Endometrium (tissue), 2 donors: ENCODE measurements at regions not wholly inside any gene's neighbourhood (a gene's known extent, or its start where the extent isn't known, plus 50 kb on each side); places are given as distances from the start of the nearest gene placed in this dataset.
A peak's percentile ranks its signal among the peaks of the same experiment; 100 is the strongest.

Experiments
- FAIRE-seq: peaks from 2 replicates; lab custom pipeline; 2012; peaks lifted over from hg19 to GRCh38; lab: Jason Lieb, UNC
- donor health status: control.
- donor health status: control.

- no peak for FAIRE-seq
These were observed 117.6 kb upstream of the PIEZO2 start for GRCh38 chr18:11266781-11267480.

- FAIRE-seq = no peak
These were observed 112.1 kb upstream of the PIEZO2 start for GRCh38 chr18:11261486-11261885.

- FAIRE-seq = no peak
These were observed 111.6 kb upstream of the PIEZO2 start for GRCh38 chr18:11260961-11261461.

- no peak for FAIRE-seq
These were observed 110.2 kb upstream of the PIEZO2 start for GRCh38 chr18:11259469-11260150.

- FAIRE-seq = peak; percentile 55
These were observed 108.8 kb upstream of the PIEZO2 start for GRCh38 chr18:11258039-11258610.

GRCh38 chr18:11256251-11256650 is 106.9 kb upstream of the PIEZO2 start:
- no peak for FAIRE-seq

GRCh38 chr18:11251891-11252270 is 102.5 kb upstream of the PIEZO2 start:
- FAIRE-seq = no peak

GRCh38 chr18:11251229-11251890 is 102.0 kb upstream of the PIEZO2 start:
- FAIRE-seq = no peak

GRCh38 chr18:11249391-11249790 is 100.0 kb upstream of the PIEZO2 start:
- FAIRE-seq = no peak

- FAIRE-seq = no peak
These were observed 98.1 kb upstream of the PIEZO2 start for GRCh38 chr18:11247381-11247970.

- FAIRE-seq = no peak
These were observed 97.3 kb upstream of the PIEZO2 start for GRCh38 chr18:11246495-11247300.

- no peak for FAIRE-seq
These were observed 96.5 kb upstream of the PIEZO2 start for GRCh38 chr18:11245879-11246278.

GRCh38 chr18:11237484-11237883 is 88.1 kb upstream of the PIEZO2 start:
- no peak for FAIRE-seq

- no peak for FAIRE-seq
These were observed 87.7 kb upstream of the PIEZO2 start for GRCh38 chr18:11237066-11237465.

- FAIRE-seq = no peak
These were observed 74.8 kb upstream of the PIEZO2 start for GRCh38 chr18:11224153-11224552.

GRCh38 chr18:11219571-11219970 is 70.2 kb upstream of the PIEZO2 start:
- no peak for FAIRE-seq

- no peak for FAIRE-seq
These were observed 65.8 kb upstream of the PIEZO2 start for GRCh38 chr18:11215216-11215615.

- no peak for FAIRE-seq
These were observed 54.7 kb upstream of the PIEZO2 start for GRCh38 chr18:11204020-11204419.

- no peak for FAIRE-seq
These were observed 50.1 kb upstream of the PIEZO2 start for GRCh38 chr18:11199477-11199876.
